ENCODE measurements at regions not wholly inside any gene's neighbourhood (a gene's known extent, or its start where the extent isn't known, plus 50 kb on each side); places are given as distances from the start of the nearest gene placed in this dataset.

DNA sequence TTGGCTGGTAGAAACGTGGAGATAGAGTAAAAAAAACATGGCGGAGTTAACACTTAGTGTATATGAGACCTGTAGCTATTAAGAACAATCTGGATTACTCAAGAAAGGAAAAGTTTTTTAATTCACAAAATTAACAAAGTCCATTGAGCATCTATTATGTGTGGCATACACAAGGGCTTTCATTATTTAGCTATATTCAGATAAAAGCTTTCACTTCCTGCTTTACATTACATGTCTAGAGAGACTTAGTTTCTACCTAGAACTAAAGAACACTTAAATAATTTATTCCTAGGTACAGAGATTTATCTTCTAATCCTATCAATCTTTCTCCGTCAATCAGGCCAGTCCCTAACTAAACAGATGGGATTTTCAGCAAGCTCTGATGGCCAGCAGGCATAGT lies 196.0 kb upstream of the SLC39A10 start:
- TF ChIP-seq ZZZ3 (IDR thresholded peaks at IDR 0.05; ENCODE audit: control insufficient read depth, insufficient read length, low read depth): no peak
- 0 out of 2 replicates have a peak, but pooled peaks have one; percentile 5 for TF ChIP-seq SPI1 (IDR thresholded peaks at IDR 0.05; ENCODE audit: borderline replicate concordance, insufficient read depth, low read depth, low read length)
- no peak for TF ChIP-seq STAT3 (IDR thresholded peaks at IDR 0.05; ENCODE audit: low read depth, low read length)
- TF ChIP-seq NBN (IDR thresholded peaks at IDR 0.05): no peak
- TF ChIP-seq NFYB (IDR thresholded peaks at IDR 0.05; ENCODE audit: insufficient read depth, low read depth, low read length): no peak
- no peak for TF ChIP-seq TCF7 (IDR thresholded peaks at IDR 0.05; ENCODE audit: borderline replicate concordance)
- H3K4me1 ChIP-seq (ENCODE audit: control insufficient read depth, insufficient read depth, low read length): no peaks in the 10 kb centered on the region
- no peak overlapping the region for H2AFZ ChIP-seq (ENCODE audit: control insufficient read depth, low read depth, low read length)
- intact Hi-C loops (cut with micrococcal nuclease; ENCODE audit: unreplicated experiment): no loop called here
- RAD21 ChIA-PET (ENCODE audit: unreplicated experiment): interaction anchor here (1.0 to 1.7 kb wide), 2 partner anchors 22 to 100 kb away, joined by 3 to 6 read pairs; no protein-coding TSS in a partner anchor
- no peaks in the 10 kb centered on the region for H3K79me2 ChIP-seq (ENCODE audit: control insufficient read depth, insufficient read depth, low read length)
- H3K4me3 ChIP-seq: no peak overlapping the region
- no peak for ATAC-seq
- no peaks in the 10 kb centered on the region; the same call in 2 of the 3 replicates for H3K9me3 ChIP-seq (replicated peaks; ENCODE audit: control insufficient read depth, insufficient read depth, low read length)
- no peak for DNase-seq (ENCODE audit: low read depth, low spot score)
- CTCF ChIA-PET: interaction anchor here (1.1 to 2.1 kb wide), 2 partner anchors 10 to 53 kb away, joined by 3 to 5 read pairs; no protein-coding TSS in a partner anchor
- SMC1A ChIA-PET (ENCODE audit: uncharacterized antibody, unreplicated experiment): no interaction called here
- WGBS (ENCODE audit: insufficient coverage, insufficient replicate concordance, low lambda C conversion rate, missing lambda C conversion rate): 37% methylated on average over 3 of the region's 3 CpGs
- H3K36me3 ChIP-seq (ENCODE audit: control insufficient read depth in 2 of 2, insufficient read depth in 2 of 2, low read length in 1 of 2): no peaks in the 10 kb centered on the region
- no peak overlapping the region for H3K9ac ChIP-seq (ENCODE audit: control insufficient read depth, insufficient read depth, low read length)
- no peak overlapping the region for H3K27ac ChIP-seq (ENCODE audit: control insufficient read depth, insufficient read depth)
- H3K27me3 ChIP-seq (replicated peaks in 1 of 2; ENCODE audit: control insufficient read depth in 2 of 2, insufficient read depth in 2 of 2, low read length in 1 of 2): no peaks in the 10 kb centered on the region
- BruUV-seq (replicated peaks): no TSS peak
- POLR2A ChIA-PET: no interaction called here
- FAIRE-seq: no peak
- H4K20me1 ChIP-seq (ENCODE audit: control insufficient read depth, insufficient read depth): no peaks in the 10 kb centered on the region
- in situ Hi-C loops (cut with MboI): no loop called here
- no peak overlapping the region for H3K4me2 ChIP-seq (ENCODE audit: control insufficient read depth, insufficient read depth)

- no peaks in the 10 kb centered on the region; the same call in 1 of the 3 replicates for H3K9me3 ChIP-seq (replicated peaks; ENCODE audit: control insufficient read depth, insufficient read depth, low read length)
- DNase-seq (ENCODE audit: low read depth, low spot score) (no peak), FAIRE-seq (peak; percentile 38), ATAC-seq (no peak)
- no peak overlapping the region for H3K27ac ChIP-seq (ENCODE audit: control insufficient read depth, insufficient read depth)
- no peaks in the 10 kb centered on the region for H3K27me3 ChIP-seq (replicated peaks in 1 of 2; ENCODE audit: control insufficient read depth in 2 of 2, insufficient read depth in 2 of 2, low read length in 1 of 2)
- intact Hi-C loops (cut with micrococcal nuclease; ENCODE audit: unreplicated experiment) (no loop called here), in situ Hi-C loops (cut with MboI) (no loop called here)
- BruUV-seq (replicated peaks): no TSS peak
- H2AFZ ChIP-seq (ENCODE audit: control insufficient read depth, low read depth, low read length): no peak overlapping the region
- SMC1A ChIA-PET (ENCODE audit: uncharacterized antibody, unreplicated experiment): no interaction called here
- no peaks in the 10 kb centered on the region for H3K36me3 ChIP-seq (ENCODE audit: control insufficient read depth in 2 of 2, insufficient read depth in 2 of 2, low read length in 1 of 2)
- RAD21 ChIA-PET (ENCODE audit: unreplicated experiment): no interaction called here
- WGBS (ENCODE audit: insufficient coverage, insufficient replicate concordance, low lambda C conversion rate, missing lambda C conversion rate): 78% methylated on average over 2 of the region's 2 CpGs
- peaks cover 6% of the 10 kb centered on the region; the same call in 1 of the 2 replicates for H3K4me1 ChIP-seq (ENCODE audit: control insufficient read depth, insufficient read depth, low read length)
- no peaks in the 10 kb centered on the region for H3K79me2 ChIP-seq (ENCODE audit: control insufficient read depth, insufficient read depth, low read length)
- POLR2A ChIA-PET: no interaction called here
- CTCF ChIA-PET: interaction anchor here (0.6 kb wide), 1 partner anchor 214 kb away, joined by 3 read pairs; no protein-coding TSS in a partner anchor
- H3K4me3 ChIP-seq: no peak overlapping the region
- no peaks in the 10 kb centered on the region for H4K20me1 ChIP-seq (ENCODE audit: control insufficient read depth, insufficient read depth)
- TF ChIP-seq HCFC1 (IDR thresholded peaks at IDR 0.05; ENCODE audit: low read length) (no peak), MYC (IDR thresholded peaks at IDR 0.05; ENCODE audit: insufficient read depth, insufficient read length, insufficient replicate concordance, low read length, severe bottlenecking) (no peak), TCF7 (IDR thresholded peaks at IDR 0.05; ENCODE audit: borderline replicate concordance) (no peak), NFXL1 (IDR thresholded peaks at IDR 0.05; ENCODE audit: borderline replicate concordance) (no peak), EZH2 (IDR thresholded peaks at IDR 0.05; ENCODE audit: borderline replicate concordance, control insufficient read depth, low read depth, low read length) (no peak), NR2F1 (conservative IDR thresholded peaks at IDR 0.05) (no peak), SUPT20H (IDR thresholded peaks at IDR 0.05; ENCODE audit: borderline replicate concordance, control insufficient read depth, low read depth, low read length) (no peak), SREBF2 (IDR thresholded peaks at IDR 0.05; ENCODE audit: low read length) (no peak), ETV6 (conservative IDR thresholded peaks at IDR 0.05 in 1 of 2, IDR thresholded peaks at IDR 0.05 in 1 of 2; ENCODE audit: borderline replicate concordance in 1 of 2, low read depth in 1 of 2) (no peak), KLF5 (IDR thresholded peaks at IDR 0.05; ENCODE audit: partially characterized antibody) (no peak), IKZF1 (conservative IDR thresholded peaks at IDR 0.05) (no peak), ZNF217 (IDR thresholded peaks at IDR 0.05) (no peak)
- TF ChIP-seq, protein P1, sequence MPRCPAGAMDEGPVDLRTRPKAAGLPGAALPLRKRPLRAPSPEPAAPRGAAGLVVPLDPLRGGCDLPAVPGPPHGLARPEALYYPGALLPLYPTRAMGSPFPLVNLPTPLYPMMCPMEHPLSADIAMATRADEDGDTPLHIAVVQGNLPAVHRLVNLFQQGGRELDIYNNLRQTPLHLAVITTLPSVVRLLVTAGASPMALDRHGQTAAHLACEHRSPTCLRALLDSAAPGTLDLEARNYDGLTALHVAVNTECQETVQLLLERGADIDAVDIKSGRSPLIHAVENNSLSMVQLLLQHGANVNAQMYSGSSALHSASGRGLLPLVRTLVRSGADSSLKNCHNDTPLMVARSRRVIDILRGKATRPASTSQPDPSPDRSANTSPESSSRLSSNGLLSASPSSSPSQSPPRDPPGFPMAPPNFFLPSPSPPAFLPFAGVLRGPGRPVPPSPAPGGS (IDR thresholded peaks at IDR 0.05; ENCODE audit: borderline replicate concordance, insufficient read depth, low read depth, low read length, poor library complexity, severe bottlenecking): no peak
- H3K4me2 ChIP-seq (ENCODE audit: control insufficient read depth, insufficient read depth): no peak overlapping the region
- H3K9ac ChIP-seq (ENCODE audit: control insufficient read depth, insufficient read depth, low read length): no peak overlapping the region
Observed at GRCh38 chr2:195458936-195459335, 198.1 kb upstream of the SLC39A10 start.

Measured in GM12878 (cell line).